Fibroblast of the aortic adventitia (primary cell): ENCODE measurements at regions not wholly inside any gene's neighbourhood (a gene's known extent, or its start where the extent isn't known, plus 50 kb on each side); places are given as distances from the start of the nearest gene placed in this dataset.

Experiments
- DNase-seq: peaks from one replicate; pipeline ENCODE4 v3.0.0-alpha.2; 2010; ENCODE audit warnings: low read depth
- H3K4me3 ChIP-seq: 2 replicates; pipeline ENCODE4 v1.5.1; 2011; ENCODE audit warnings: low read depth, mild to moderate bottlenecking, control low read depth, low read length, moderate library complexity
- TF ChIP-seq, protein P1 (sequence below): IDR thresholded peaks from 2 replicates; pipeline ENCODE4 v1.5.1; 2011; ENCODE audit warnings: mild to moderate bottlenecking, low read length, control low read depth, inconsistent platforms; ENCODE audit not compliant: insufficient read depth

DNA sequence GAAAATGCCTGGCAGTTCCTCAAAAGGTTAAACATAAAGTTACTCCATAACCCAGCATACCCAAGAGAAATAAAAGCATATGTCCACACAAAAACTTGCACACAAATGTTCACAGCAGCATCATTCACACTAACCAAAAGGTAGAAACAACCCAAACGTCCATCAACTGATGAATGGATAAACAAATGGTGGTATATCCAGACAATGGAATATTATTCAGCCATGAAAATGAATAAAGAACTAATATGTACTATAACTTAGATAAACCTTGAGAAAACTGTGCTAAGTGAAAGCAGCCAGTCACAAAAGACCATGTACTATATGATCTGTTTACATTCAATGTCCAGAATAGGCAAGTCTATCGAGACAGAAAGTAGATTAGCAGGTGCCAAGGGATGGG, 60.4 kb downstream of the CAMK2N1 start:
- no peak for DNase-seq
- H3K4me3 ChIP-seq: no peak overlapping the region
- TF ChIP-seq, protein P1, sequence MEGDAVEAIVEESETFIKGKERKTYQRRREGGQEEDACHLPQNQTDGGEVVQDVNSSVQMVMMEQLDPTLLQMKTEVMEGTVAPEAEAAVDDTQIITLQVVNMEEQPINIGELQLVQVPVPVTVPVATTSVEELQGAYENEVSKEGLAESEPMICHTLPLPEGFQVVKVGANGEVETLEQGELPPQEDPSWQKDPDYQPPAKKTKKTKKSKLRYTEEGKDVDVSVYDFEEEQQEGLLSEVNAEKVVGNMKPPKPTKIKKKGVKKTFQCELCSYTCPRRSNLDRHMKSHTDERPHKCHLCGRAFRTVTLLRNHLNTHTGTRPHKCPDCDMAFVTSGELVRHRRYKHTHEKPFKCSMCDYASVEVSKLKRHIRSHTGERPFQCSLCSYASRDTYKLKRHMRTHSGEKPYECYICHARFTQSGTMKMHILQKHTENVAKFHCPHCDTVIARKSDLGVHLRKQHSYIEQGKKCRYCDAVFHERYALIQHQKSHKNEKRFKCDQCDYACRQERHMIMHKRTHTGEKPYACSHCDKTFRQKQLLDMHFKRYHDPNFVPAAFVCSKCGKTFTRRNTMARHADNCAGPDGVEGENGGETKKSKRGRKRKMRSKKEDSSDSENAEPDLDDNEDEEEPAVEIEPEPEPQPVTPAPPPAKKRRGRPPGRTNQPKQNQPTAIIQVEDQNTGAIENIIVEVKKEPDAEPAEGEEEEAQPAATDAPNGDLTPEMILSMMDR: no peak

DNA sequence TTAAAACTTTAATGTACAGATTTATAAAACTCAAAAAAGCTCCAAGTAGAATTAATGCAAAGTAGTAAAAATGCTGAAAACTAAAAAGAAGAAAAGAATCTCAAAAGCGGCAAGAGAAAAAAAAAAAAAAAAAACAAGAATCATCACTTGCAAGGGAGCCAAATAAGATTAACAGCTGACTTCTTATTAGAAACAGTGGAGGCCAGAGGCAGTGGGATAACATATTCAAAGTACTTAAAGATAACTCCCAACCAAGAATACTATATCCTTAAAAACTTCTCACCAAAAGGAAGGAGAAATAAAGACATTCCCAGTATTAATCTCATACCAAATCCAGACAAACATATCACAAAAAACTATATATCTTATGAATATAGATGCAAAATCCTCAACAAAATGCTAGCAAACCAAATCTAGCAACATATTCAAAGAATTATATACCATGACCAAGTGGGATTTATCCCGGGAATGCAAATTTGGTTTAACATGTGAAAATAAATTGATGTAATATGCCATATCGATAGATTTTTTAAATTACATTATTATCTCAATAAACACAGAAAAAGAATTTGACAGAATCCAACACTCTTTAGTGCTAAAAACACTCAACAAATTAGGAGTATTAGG, 62.7 kb downstream of the CAMK2N1 start:
- TF ChIP-seq, protein P1: no peak
- no peak for DNase-seq
- no peak overlapping the region for H3K4me3 ChIP-seq

DNA sequence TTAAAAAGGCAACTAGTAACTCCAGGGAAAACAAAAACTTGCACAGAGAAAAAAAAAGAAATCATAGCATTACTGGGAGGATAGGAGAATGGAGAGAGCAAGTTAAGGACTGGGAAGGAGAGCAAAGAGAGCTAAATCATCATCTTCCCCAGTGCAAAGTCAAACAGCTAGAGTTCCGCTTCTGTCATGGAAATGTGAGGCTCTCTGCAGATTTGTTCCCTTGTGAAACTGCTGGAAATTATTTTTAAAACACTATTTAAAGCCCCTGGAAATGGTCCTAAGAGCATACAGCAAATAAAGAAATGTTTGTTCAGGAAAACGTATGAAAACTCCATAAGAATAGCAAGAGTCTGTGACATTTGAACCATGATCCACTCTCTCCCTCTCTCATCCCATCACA, 64.6 kb downstream of the CAMK2N1 start:
- H3K4me3 ChIP-seq: no peak overlapping the region
- no peak for DNase-seq
- TF ChIP-seq, protein P1: no peak

DNA sequence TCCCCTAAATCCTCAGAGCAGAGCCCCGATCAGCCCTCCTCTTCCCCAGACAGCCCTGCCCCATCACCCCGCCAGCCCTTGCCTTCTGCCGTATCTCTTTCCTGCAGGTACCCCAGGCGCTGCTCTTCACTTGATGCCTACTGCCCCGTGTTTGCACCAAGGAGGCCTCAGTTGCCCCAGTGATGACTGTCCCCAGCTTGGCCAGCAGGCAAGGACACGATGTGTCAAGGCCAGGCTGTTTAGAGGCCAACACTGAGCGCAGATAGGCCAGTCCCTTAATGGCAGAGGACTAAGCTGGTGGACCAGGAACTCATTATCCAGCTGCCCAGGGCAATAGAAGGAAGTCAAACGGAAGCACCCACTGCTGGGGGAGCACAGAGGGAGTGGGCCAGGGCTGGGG, 68.4 kb downstream of the CAMK2N1 start:
- DNase-seq: no peak
- TF ChIP-seq, protein P1: no peak
- no peak overlapping the region for H3K4me3 ChIP-seq

- H3K4me3 ChIP-seq: no peak overlapping the region
- DNase-seq: no peak
- TF ChIP-seq, protein P1: no peak
These were observed 69.3 kb downstream of the CAMK2N1 start for GRCh38 chr1:20416706-20417105.

GRCh38 chr1:20413776-20414140, 72.3 kb downstream of the CAMK2N1 start:
- TF ChIP-seq, protein P1: no peak
- no peak overlapping the region for H3K4me3 ChIP-seq
- no peak for DNase-seq
